GM12878 (cell line): ENCODE measurements at regions not wholly inside any gene's neighbourhood (a gene's known extent, or its start where the extent isn't known, plus 50 kb on each side); places are given as distances from the start of the nearest gene placed in this dataset.

ENCODE experiments used
- ATAC-seq: fragments of 200-7000 bp; cut with Tn5 transposase; 3 replicates; pipeline ENCODE4 v1.9.1; 2020; ENCODE audit warnings: mild to moderate bottlenecking, moderate library complexity
- BruUV-seq: library from RNA; stranded (reverse); fragments of 400-500 nt; replicated peaks from 2 replicates; lab custom pipeline; 2021; lab: Mats Ljungman, UMichigan
- CTCF ChIA-PET: fragments of 300-600 bp; sonication (Branson Sonifier 250); formaldehyde crosslinking; extraction: SDS; loops from one replicate; lab custom pipeline; 2021; ENCODE audit warnings: inconsistent platforms; lab: Yijun Ruan, JAX
- POLR2A ChIA-PET: fragments of 350-600 bp; formaldehyde crosslinking; extraction: SDS; loops from one replicate; lab custom pipeline; 2021; ENCODE audit warnings: inconsistent platforms; lab: Charles Lee
- RAD21 ChIA-PET: fragments of 300-600 bp; sonication (Branson Sonifier 250); formaldehyde crosslinking; loops from one replicate; lab custom pipeline; 2023; ENCODE audit warnings: antibody characterized with exemption; ENCODE audit not compliant: unreplicated experiment; lab: Charles Lee
- SMC1A ChIA-PET: fragments of 300-600 bp; sonication (Branson Sonifier 250); formaldehyde crosslinking; loops from one replicate; lab custom pipeline; 2023; ENCODE audit not compliant: unreplicated experiment, uncharacterized antibody; lab: Charles Lee
- DNase-seq: peaks from one replicate; pipeline ENCODE4 v3.0.0-alpha.2; 2011; ENCODE audit warnings: low read depth, low spot score
- FAIRE-seq: peaks from 3 replicates; lab custom pipeline; 2011; peaks lifted over from hg19 to GRCh38; lab: Jason Lieb, UNC
- H2AFZ ChIP-seq: 2 replicates; pipeline ENCODE4 v1.6.0; 2011; ENCODE audit warnings: low read depth, low read length, control low read depth; ENCODE audit not compliant: control insufficient read depth
- H3K27ac ChIP-seq: 2 replicates; pipeline ENCODE4 v1.5.1; 2011; ENCODE audit warnings: control low read depth; ENCODE audit not compliant: control insufficient read depth, insufficient read depth
- H3K27me3 ChIP-seq, 2 experiments: replicated peaks in 1 of 2; 2 replicates each; pipeline versions ENCODE4 v1.6.0 to v1.6.1; 2011; ENCODE audit warnings: low read length in 1 of 2; ENCODE audit not compliant: control insufficient read depth in 2 of 2, insufficient read depth in 2 of 2
- H3K36me3 ChIP-seq, 2 experiments: 2 replicates each; pipeline ENCODE4 v1.5.1; 2011; ENCODE audit warnings: low read length in 1 of 2; ENCODE audit not compliant: control insufficient read depth in 2 of 2, insufficient read depth in 2 of 2
- H3K4me1 ChIP-seq: 2 replicates; pipeline ENCODE4 v1.6.1; 2011; ENCODE audit warnings: mild to moderate bottlenecking, low read length, moderate library complexity, mixed read lengths; ENCODE audit not compliant: control insufficient read depth, insufficient read depth
- H3K4me2 ChIP-seq: 2 replicates; pipeline ENCODE4 v1.6.0; 2011; ENCODE audit warnings: control low read depth; ENCODE audit not compliant: control insufficient read depth, insufficient read depth
- H3K4me3 ChIP-seq: fragments of 200-600 bp; sonication (generic); 2 replicates; pipeline ENCODE4 v1.5.1; 2016
- H3K79me2 ChIP-seq: 2 replicates; pipeline ENCODE4 v1.6.0; 2011; ENCODE audit warnings: low read length; ENCODE audit not compliant: control insufficient read depth, insufficient read depth
- H3K9ac ChIP-seq: 2 replicates; pipeline ENCODE4 v1.8.0; 2011; ENCODE audit warnings: low read length, control low read depth, mixed read lengths; ENCODE audit not compliant: control insufficient read depth, insufficient read depth
- H3K9me3 ChIP-seq: replicated peaks from 3 replicates; pipeline ENCODE4 v1.5.1; 2011; ENCODE audit warnings: mild to moderate bottlenecking, low read length; ENCODE audit not compliant: control insufficient read depth, insufficient read depth
- H4K20me1 ChIP-seq: 2 replicates; pipeline ENCODE4 v1.6.0; 2011; ENCODE audit not compliant: control insufficient read depth, insufficient read depth
- CBFB ChIP-seq: IDR thresholded peaks from 2 replicates; pipeline ENCODE4 v1.6.1; 2016; ENCODE audit warnings: antibody characterized with exemption, low read depth
- FOXK2 ChIP-seq: fragments of 450-650 bp; IDR thresholded peaks from 2 replicates; pipeline ENCODE4 v1.6.1; 2017; ENCODE audit warnings: mild to moderate bottlenecking, moderate library complexity
- GATAD2B ChIP-seq: fragments of 450-650 bp; conservative IDR thresholded peaks from 2 replicates; pipeline ENCODE4 v1.6.1; 2017; ENCODE audit warnings: low read depth, mild to moderate bottlenecking, moderate library complexity
- IKZF1 ChIP-seq: fragments of 450-650 bp; conservative IDR thresholded peaks from 2 replicates; pipeline ENCODE4 v1.6.1; 2017; ENCODE audit warnings: antibody characterized with exemption, mild to moderate bottlenecking
- KDM1A ChIP-seq: fragments of 200-600 bp; sonication (generic); IDR thresholded peaks from 2 replicates; pipeline ENCODE4 v1.6.1; 2016; ENCODE audit warnings: borderline replicate concordance
- NR2C1 ChIP-seq: fragments of 450-650 bp; IDR thresholded peaks from 2 replicates; pipeline ENCODE4 v1.6.1; 2017; ENCODE audit warnings: antibody characterized with exemption, mild to moderate bottlenecking, moderate library complexity
- POLR2AphosphoS2 ChIP-seq: IDR thresholded peaks from 2 replicates; pipeline ENCODE4 v1.6.1; 2011; ENCODE audit warnings: low read depth, mild to moderate bottlenecking, low read length, improper control_type of control experiment, moderate library complexity
- RCOR1 ChIP-seq: conservative IDR thresholded peaks from 2 replicates; pipeline ENCODE4 v1.6.1; 2012; ENCODE audit warnings: low read depth, low read length, improper control_type of control experiment
- SPI1 ChIP-seq: IDR thresholded peaks from 2 replicates; pipeline ENCODE4 v1.6.1; 2011; ENCODE audit warnings: low read depth, mild to moderate bottlenecking, low read length, moderate library complexity, borderline replicate concordance; ENCODE audit not compliant: insufficient read depth
- TAF1 ChIP-seq: IDR thresholded peaks from 2 replicates; pipeline ENCODE4 v1.6.1; 2011; ENCODE audit warnings: mild to moderate bottlenecking, low read depth, low read length, borderline replicate concordance
- TBL1XR1 ChIP-seq: IDR thresholded peaks from 2 replicates; pipeline ENCODE4 v1.6.1; 2012; ENCODE audit warnings: low read depth, low read length, improper control_type of control experiment
- WGBS: methylation state at CpG from one replicate; pipeline ENCODE4 v1.1.6; 2016; ENCODE audit warnings: low lambda C conversion rate; ENCODE audit not compliant: insufficient replicate concordance, insufficient coverage; ENCODE audit errors: missing lambda C conversion rate; 5-methylcytosine and 5-hydroxymethylcytosine counted together
- in situ Hi-C: fragments of 300-500 bp; cut with MboI; formaldehyde crosslinking; loops from 9 replicates; pipeline ENCODE4 v1.14.3; 2018; ENCODE audit warnings: mixed read lengths
- intact Hi-C: fragments of 100-400 bp; cut with micrococcal nuclease; formaldehyde crosslinking; loops from one replicate; pipeline ENCODE4 v1.14.2; 2022; ENCODE audit not compliant: unreplicated experiment

GRCh38 chr2:220837226-220837625, 734.9 kb downstream of the EPHA4 start:
- H3K4me2 ChIP-seq = no peak overlapping the region
- no peaks in the 10 kb centered on the region for H4K20me1 ChIP-seq
- BruUV-seq = no TSS peak
- ChIA-PET CTCF (no interaction called here), SMC1A (no interaction called here), POLR2A (no interaction called here), RAD21 (no interaction called here)
- no peak overlapping the region for H2AFZ ChIP-seq
- H3K79me2 ChIP-seq = no peaks in the 10 kb centered on the region
- H3K9ac ChIP-seq = no peak overlapping the region
- H3K9me3 ChIP-seq = no peaks in the 10 kb centered on the region
- intact Hi-C loops (no loop called here), in situ Hi-C loops (no loop called here)
- DNase-seq (no peak), ATAC-seq (no peak), FAIRE-seq (no peak)
- 44% methylated on average over 2 of the region's 2 CpGs for WGBS
- H3K27ac ChIP-seq = no peak overlapping the region
- H3K4me3 ChIP-seq = no peak overlapping the region
- no peaks in the 10 kb centered on the region for H3K27me3 ChIP-seq
- no peaks in the 10 kb centered on the region for H3K36me3 ChIP-seq
- no peaks in the 10 kb centered on the region for H3K4me1 ChIP-seq
- TF ChIP-seq CBFB (no peak), SPI1 (no peak), IKZF1 (no peak), RCOR1 (no peak), TAF1 (no peak), TBL1XR1 (no peak), NR2C1 (no peak), FOXK2 (no peak), KDM1A (no peak), GATAD2B (no peak), POLR2AphosphoS2 (no peak)
